ENCODE measurements at regions not wholly inside any gene's neighbourhood (a gene's known extent, or its start where the extent isn't known, plus 50 kb on each side); places are given as distances from the start of the nearest gene placed in this dataset.

GRCh38 chr1:244778344-244778743 is 57.1 kb upstream of the COX20 start:
- no peak overlapping the region for H3K27ac Mint-ChIP-seq
- CTCF ChIA-PET: no interaction called here
- intact Hi-C loops (cut with DNase I, micrococcal nuclease): no loop called here
- H3K27me3 Mint-ChIP-seq: no peaks in the 10 kb centered on the region
- no peaks in the 10 kb centered on the region for H3K4me1 Mint-ChIP-seq (ENCODE audit: low read depth)
- H3K9me3 Mint-ChIP-seq: no peaks in the 10 kb centered on the region
- Histone ChIP-seq H3K27ac (ENCODE audit: low read depth in 1 of 2, low read length in 2 of 2) (no peak overlapping the region), H3K4me1 (ENCODE audit: insufficient read depth, low read length) (no peaks in the 10 kb centered on the region), H3K4me3 (ENCODE audit: low read length) (no peak overlapping the region), H3K27me3 (ENCODE audit: control insufficient read depth in 1 of 2, insufficient read depth in 2 of 2, low read length in 2 of 2) (no peaks in the 10 kb centered on the region), H3K9me3 (ENCODE audit: control insufficient read depth in 1 of 2, insufficient read depth in 1 of 2, low read length in 2 of 2) (no peaks in the 10 kb centered on the region), H3K36me3 (ENCODE audit: insufficient read depth, low read length) (no peaks in the 10 kb centered on the region)
- no peaks in the 10 kb centered on the region for H3K36me3 Mint-ChIP-seq (ENCODE audit: low read depth)
- DNase-seq: no peak
- POLR2A ChIA-PET: no interaction called here
- TF ChIP-seq, protein P1, sequence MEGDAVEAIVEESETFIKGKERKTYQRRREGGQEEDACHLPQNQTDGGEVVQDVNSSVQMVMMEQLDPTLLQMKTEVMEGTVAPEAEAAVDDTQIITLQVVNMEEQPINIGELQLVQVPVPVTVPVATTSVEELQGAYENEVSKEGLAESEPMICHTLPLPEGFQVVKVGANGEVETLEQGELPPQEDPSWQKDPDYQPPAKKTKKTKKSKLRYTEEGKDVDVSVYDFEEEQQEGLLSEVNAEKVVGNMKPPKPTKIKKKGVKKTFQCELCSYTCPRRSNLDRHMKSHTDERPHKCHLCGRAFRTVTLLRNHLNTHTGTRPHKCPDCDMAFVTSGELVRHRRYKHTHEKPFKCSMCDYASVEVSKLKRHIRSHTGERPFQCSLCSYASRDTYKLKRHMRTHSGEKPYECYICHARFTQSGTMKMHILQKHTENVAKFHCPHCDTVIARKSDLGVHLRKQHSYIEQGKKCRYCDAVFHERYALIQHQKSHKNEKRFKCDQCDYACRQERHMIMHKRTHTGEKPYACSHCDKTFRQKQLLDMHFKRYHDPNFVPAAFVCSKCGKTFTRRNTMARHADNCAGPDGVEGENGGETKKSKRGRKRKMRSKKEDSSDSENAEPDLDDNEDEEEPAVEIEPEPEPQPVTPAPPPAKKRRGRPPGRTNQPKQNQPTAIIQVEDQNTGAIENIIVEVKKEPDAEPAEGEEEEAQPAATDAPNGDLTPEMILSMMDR (IDR thresholded peaks at IDR 0.05): no peak
- no peak overlapping the region for H3K4me3 Mint-ChIP-seq
- ATAC-seq (ENCODE audit: poor library complexity): no peak

DNA sequence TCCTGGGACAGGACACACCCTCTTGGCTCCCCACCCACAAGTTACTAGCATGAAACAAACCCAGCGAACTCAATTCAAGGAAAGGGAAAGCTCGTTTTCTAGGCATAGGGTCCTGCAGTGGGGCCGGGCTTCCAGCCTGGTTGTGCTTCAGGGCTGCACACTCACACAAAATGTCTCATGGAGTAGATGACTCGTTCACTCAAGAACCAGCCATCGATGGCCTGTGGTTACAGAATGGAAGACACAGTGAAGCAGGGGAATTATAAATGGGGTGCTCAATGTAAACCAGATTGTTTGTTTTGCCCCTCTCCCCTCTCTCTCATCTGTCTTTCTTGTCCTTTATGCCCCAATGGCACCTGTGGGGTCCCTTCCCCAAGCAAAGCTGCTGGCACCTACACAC is 56.0 kb upstream of the COX20 start:
- Mint-ChIP-seq H3K9me3 (no peaks in the 10 kb centered on the region), H3K36me3 (ENCODE audit: low read depth) (no peaks in the 10 kb centered on the region), H3K4me3 (no peak overlapping the region), H3K27me3 (no peaks in the 10 kb centered on the region), H3K4me1 (ENCODE audit: low read depth) (no peaks in the 10 kb centered on the region), H3K27ac (no peak overlapping the region)
- Histone ChIP-seq H3K27me3 (ENCODE audit: control insufficient read depth in 1 of 2, insufficient read depth in 2 of 2, low read length in 2 of 2) (no peaks in the 10 kb centered on the region), H3K36me3 (ENCODE audit: insufficient read depth, low read length) (no peaks in the 10 kb centered on the region), H3K9me3 (ENCODE audit: control insufficient read depth in 1 of 2, insufficient read depth in 1 of 2, low read length in 2 of 2) (no peaks in the 10 kb centered on the region), H3K27ac (ENCODE audit: low read depth in 1 of 2, low read length in 2 of 2) (no peak overlapping the region), H3K4me1 (ENCODE audit: insufficient read depth, low read length) (no peaks in the 10 kb centered on the region), H3K4me3 (ENCODE audit: low read length) (no peak overlapping the region)
- TF ChIP-seq, protein P1 (IDR thresholded peaks at IDR 0.05): no peak
- POLR2A ChIA-PET: no interaction called here
- CTCF ChIA-PET: no interaction called here
- DNase-seq: no peak
- ATAC-seq (ENCODE audit: poor library complexity): no peak
- intact Hi-C loops (cut with DNase I, micrococcal nuclease): no loop called here

GRCh38 chr1:244780311-244780710 is 55.1 kb upstream of the COX20 start:
- H3K9me3 Mint-ChIP-seq: no peaks in the 10 kb centered on the region
- H3K9me3 ChIP-seq (ENCODE audit: control insufficient read depth in 1 of 2, insufficient read depth in 1 of 2, low read length in 2 of 2): no peaks in the 10 kb centered on the region
- no peaks in the 10 kb centered on the region for H3K27me3 Mint-ChIP-seq
- H3K4me3 ChIP-seq (ENCODE audit: low read length): no peak overlapping the region
- H3K27ac ChIP-seq (ENCODE audit: low read depth in 1 of 2, low read length in 2 of 2): no peak overlapping the region
- H3K4me3 Mint-ChIP-seq: no peak overlapping the region
- intact Hi-C loops (cut with DNase I, micrococcal nuclease): no loop called here
- no peak overlapping the region for H3K27ac Mint-ChIP-seq
- ATAC-seq (ENCODE audit: poor library complexity) (no peak), DNase-seq (no peak)
- CTCF ChIA-PET: no interaction called here
- POLR2A ChIA-PET: no interaction called here
- H3K36me3 Mint-ChIP-seq (ENCODE audit: low read depth): no peaks in the 10 kb centered on the region
- H3K4me1 ChIP-seq (ENCODE audit: insufficient read depth, low read length): no peaks in the 10 kb centered on the region
- no peaks in the 10 kb centered on the region for H3K36me3 ChIP-seq (ENCODE audit: insufficient read depth, low read length)
- no peaks in the 10 kb centered on the region for H3K27me3 ChIP-seq (ENCODE audit: control insufficient read depth in 1 of 2, insufficient read depth in 2 of 2, low read length in 2 of 2)
- no peaks in the 10 kb centered on the region for H3K4me1 Mint-ChIP-seq (ENCODE audit: low read depth)
- TF ChIP-seq, protein P1 (IDR thresholded peaks at IDR 0.05): no peak
